ENCODE measurements at regions not wholly inside any gene's neighbourhood (a gene's known extent, or its start where the extent isn't known, plus 50 kb on each side); places are given as distances from the start of the nearest gene placed in this dataset.
"Not testable (repeated sequence)": the region's sequence is repeated elsewhere in the genome, so short reads cannot be mapped to it uniquely, and the experiment has no call there.

- Histone ChIP-seq H3K27me3 (ENCODE audit: control insufficient read depth in 2 of 2, insufficient read depth in 2 of 2, low read length in 2 of 2) (no peaks in the 10 kb centered on the region), H3K9ac (ENCODE audit: low read depth in 1 of 2, low read length in 2 of 2) (no peak overlapping the region), H3K4me1 (ENCODE audit: control insufficient read depth in 2 of 2, insufficient read depth in 2 of 2, low read length in 2 of 2) (no peaks in the 10 kb centered on the region), H3K27ac (ENCODE audit: low read depth in 2 of 2, low read length in 2 of 2) (no peak overlapping the region), H3K9me3 (ENCODE audit: control insufficient read depth in 2 of 2, low read length in 2 of 2) (no peaks in the 10 kb centered on the region), H3K36me3 (ENCODE audit: control insufficient read depth in 2 of 2, insufficient read depth in 2 of 2, low read length in 2 of 2) (no peaks in the 10 kb centered on the region), H3K4me3 (ENCODE audit: low read length in 2 of 2) (no peak overlapping the region)
These were observed 73.7 kb upstream of the CADPS start for GRCh38 chr3:62948921-62949320.

GRCh38 chr3:62950210-62950609, 75.0 kb upstream of the CADPS start:
- Histone ChIP-seq H3K36me3 (ENCODE audit: control insufficient read depth in 2 of 2, insufficient read depth in 2 of 2, low read length in 2 of 2) (no peaks in the 10 kb centered on the region), H3K27ac (ENCODE audit: low read depth in 2 of 2, low read length in 2 of 2) (no peak overlapping the region), H3K9ac (ENCODE audit: low read depth in 1 of 2, low read length in 2 of 2) (no peak overlapping the region), H3K4me1 (ENCODE audit: control insufficient read depth in 2 of 2, insufficient read depth in 2 of 2, low read length in 2 of 2) (no peaks in the 10 kb centered on the region), H3K27me3 (ENCODE audit: control insufficient read depth in 2 of 2, insufficient read depth in 2 of 2, low read length in 2 of 2) (no peaks in the 10 kb centered on the region), H3K4me3 (ENCODE audit: low read length in 2 of 2) (no peak overlapping the region), H3K9me3 (ENCODE audit: control insufficient read depth in 2 of 2, low read length in 2 of 2) (no peaks in the 10 kb centered on the region)

- no peak overlapping the region for H3K9ac ChIP-seq (ENCODE audit: low read depth in 1 of 2, low read length in 2 of 2)
- H3K36me3 ChIP-seq (ENCODE audit: control insufficient read depth in 2 of 2, insufficient read depth in 2 of 2, low read length in 2 of 2), result no peaks in the 10 kb centered on the region
- no peak overlapping the region for H3K27ac ChIP-seq (ENCODE audit: low read depth in 2 of 2, low read length in 2 of 2)
- no peaks in the 10 kb centered on the region for H3K9me3 ChIP-seq (ENCODE audit: control insufficient read depth in 2 of 2, low read length in 2 of 2)
- no peak overlapping the region for H3K4me3 ChIP-seq (ENCODE audit: low read length in 2 of 2)
- H3K4me1 ChIP-seq (ENCODE audit: control insufficient read depth in 2 of 2, insufficient read depth in 2 of 2, low read length in 2 of 2), result no peaks in the 10 kb centered on the region
- no peaks in the 10 kb centered on the region for H3K27me3 ChIP-seq (ENCODE audit: control insufficient read depth in 2 of 2, insufficient read depth in 2 of 2, low read length in 2 of 2)
These were observed 75.9 kb upstream of the CADPS start for GRCh38 chr3:62951037-62951613.

- not testable (repeated sequence) for H3K36me3 ChIP-seq (ENCODE audit: control insufficient read depth in 2 of 2, insufficient read depth in 2 of 2, low read length in 2 of 2); H3K4me3 ChIP-seq (ENCODE audit: low read length in 2 of 2)
These were observed 76.7 kb upstream of the CADPS start for GRCh38 chr3:62951880-62952279.

GRCh38 chr3:62954580-62954979, 79.4 kb upstream of the CADPS start:
- Histone ChIP-seq H3K27me3 (ENCODE audit: control insufficient read depth in 2 of 2, insufficient read depth in 2 of 2, low read length in 2 of 2) (no peaks in the 10 kb centered on the region), H3K9me3 (ENCODE audit: control insufficient read depth in 2 of 2, low read length in 2 of 2) (no peaks in the 10 kb centered on the region), H3K9ac (ENCODE audit: low read depth in 1 of 2, low read length in 2 of 2) (no peak overlapping the region), H3K4me3 (ENCODE audit: low read length in 2 of 2) (no peak overlapping the region), H3K36me3 (ENCODE audit: control insufficient read depth in 2 of 2, insufficient read depth in 2 of 2, low read length in 2 of 2) (no peaks in the 10 kb centered on the region), H3K4me1 (ENCODE audit: control insufficient read depth in 2 of 2, insufficient read depth in 2 of 2, low read length in 2 of 2) (no peaks in the 10 kb centered on the region), H3K27ac (ENCODE audit: low read depth in 2 of 2, low read length in 2 of 2) (no peak overlapping the region)

More at GRCh38 chr3:62951880-62952279, 76.7 kb upstream of the CADPS start:
- H3K27ac ChIP-seq (ENCODE audit: low read depth in 2 of 2, low read length in 2 of 2); H3K9me3 ChIP-seq (ENCODE audit: control insufficient read depth in 2 of 2, low read length in 2 of 2); H3K9ac ChIP-seq (ENCODE audit: low read depth in 1 of 2, low read length in 2 of 2); H3K27me3 ChIP-seq (ENCODE audit: control insufficient read depth in 2 of 2, insufficient read depth in 2 of 2, low read length in 2 of 2); H3K4me1 ChIP-seq (ENCODE audit: control insufficient read depth in 2 of 2, insufficient read depth in 2 of 2, low read length in 2 of 2): not testable (repeated sequence)

GRCh38 chr3:62955126-62955525, 79.9 kb upstream of the CADPS start:
- Histone ChIP-seq H3K9ac (ENCODE audit: low read depth in 1 of 2, low read length in 2 of 2) (no peak overlapping the region), H3K27me3 (ENCODE audit: control insufficient read depth in 2 of 2, insufficient read depth in 2 of 2, low read length in 2 of 2) (no peaks in the 10 kb centered on the region), H3K36me3 (ENCODE audit: control insufficient read depth in 2 of 2, insufficient read depth in 2 of 2, low read length in 2 of 2) (no peaks in the 10 kb centered on the region), H3K27ac (ENCODE audit: low read depth in 2 of 2, low read length in 2 of 2) (no peak overlapping the region), H3K4me1 (ENCODE audit: control insufficient read depth in 2 of 2, insufficient read depth in 2 of 2, low read length in 2 of 2) (no peaks in the 10 kb centered on the region), H3K9me3 (ENCODE audit: control insufficient read depth in 2 of 2, low read length in 2 of 2) (no peaks in the 10 kb centered on the region), H3K4me3 (ENCODE audit: low read length in 2 of 2) (no peak overlapping the region)

GRCh38 chr3:62956411-62956810, 81.2 kb upstream of the CADPS start:
- H3K9ac ChIP-seq (ENCODE audit: low read depth in 1 of 2, low read length in 2 of 2), result no peak overlapping the region
- H3K9me3 ChIP-seq (ENCODE audit: control insufficient read depth in 2 of 2, low read length in 2 of 2), result no peaks in the 10 kb centered on the region
- no peak overlapping the region for H3K4me3 ChIP-seq (ENCODE audit: low read length in 2 of 2)
- H3K4me1 ChIP-seq (ENCODE audit: control insufficient read depth in 2 of 2, insufficient read depth in 2 of 2, low read length in 2 of 2), result no peaks in the 10 kb centered on the region
- H3K36me3 ChIP-seq (ENCODE audit: control insufficient read depth in 2 of 2, insufficient read depth in 2 of 2, low read length in 2 of 2), result no peaks in the 10 kb centered on the region
- H3K27me3 ChIP-seq (ENCODE audit: control insufficient read depth in 2 of 2, insufficient read depth in 2 of 2, low read length in 2 of 2), result no peaks in the 10 kb centered on the region
- no peak overlapping the region for H3K27ac ChIP-seq (ENCODE audit: low read depth in 2 of 2, low read length in 2 of 2)

- Histone ChIP-seq H3K36me3 (ENCODE audit: control insufficient read depth in 2 of 2, insufficient read depth in 2 of 2, low read length in 2 of 2) (no peaks in the 10 kb centered on the region), H3K27me3 (ENCODE audit: control insufficient read depth in 2 of 2, insufficient read depth in 2 of 2, low read length in 2 of 2) (no peaks in the 10 kb centered on the region), H3K9me3 (ENCODE audit: control insufficient read depth in 2 of 2, low read length in 2 of 2) (no peaks in the 10 kb centered on the region), H3K27ac (ENCODE audit: low read depth in 2 of 2, low read length in 2 of 2) (no peak overlapping the region), H3K9ac (ENCODE audit: low read depth in 1 of 2, low read length in 2 of 2) (no peak overlapping the region), H3K4me3 (ENCODE audit: low read length in 2 of 2) (no peak overlapping the region), H3K4me1 (ENCODE audit: control insufficient read depth in 2 of 2, insufficient read depth in 2 of 2, low read length in 2 of 2) (no peaks in the 10 kb centered on the region)
These were observed 86.8 kb upstream of the CADPS start for GRCh38 chr3:62961874-62962556.

- no peaks in the 10 kb centered on the region for H3K27me3 ChIP-seq (ENCODE audit: control insufficient read depth in 2 of 2, insufficient read depth in 2 of 2, low read length in 2 of 2)
- no peak overlapping the region for H3K4me3 ChIP-seq (ENCODE audit: low read length in 2 of 2)
- no peaks in the 10 kb centered on the region for H3K4me1 ChIP-seq (ENCODE audit: control insufficient read depth in 2 of 2, insufficient read depth in 2 of 2, low read length in 2 of 2)
- no peak overlapping the region for H3K9ac ChIP-seq (ENCODE audit: low read depth in 1 of 2, low read length in 2 of 2)
- H3K27ac ChIP-seq (ENCODE audit: low read depth in 2 of 2, low read length in 2 of 2), result no peak overlapping the region
- H3K9me3 ChIP-seq (ENCODE audit: control insufficient read depth in 2 of 2, low read length in 2 of 2), result no peaks in the 10 kb centered on the region
- H3K36me3 ChIP-seq (ENCODE audit: control insufficient read depth in 2 of 2, insufficient read depth in 2 of 2, low read length in 2 of 2), result no peaks in the 10 kb centered on the region
These were observed 87.5 kb upstream of the CADPS start for GRCh38 chr3:62962714-62963113.

- Histone ChIP-seq H3K27ac (ENCODE audit: low read depth in 2 of 2, low read length in 2 of 2) (no peak overlapping the region), H3K9me3 (ENCODE audit: control insufficient read depth in 2 of 2, low read length in 2 of 2) (no peaks in the 10 kb centered on the region), H3K4me1 (ENCODE audit: control insufficient read depth in 2 of 2, insufficient read depth in 2 of 2, low read length in 2 of 2) (no peaks in the 10 kb centered on the region), H3K4me3 (ENCODE audit: low read length in 2 of 2) (no peak overlapping the region), H3K27me3 (ENCODE audit: control insufficient read depth in 2 of 2, insufficient read depth in 2 of 2, low read length in 2 of 2) (no peaks in the 10 kb centered on the region), H3K36me3 (ENCODE audit: control insufficient read depth in 2 of 2, insufficient read depth in 2 of 2, low read length in 2 of 2) (no peaks in the 10 kb centered on the region), H3K9ac (ENCODE audit: low read depth in 1 of 2, low read length in 2 of 2) (no peak overlapping the region)
These were observed 90.1 kb upstream of the CADPS start for GRCh38 chr3:62965311-62965710.
